Adrenal gland (tissue), 9 donors: ENCODE measurements at regions not wholly inside any gene's neighbourhood (a gene's known extent, or its start where the extent isn't known, plus 50 kb on each side); places are given as distances from the start of the nearest gene placed in this dataset.

Source experiments
- DNase-seq, 7 donors: peaks; one replicate each; pipeline ENCODE4 v3.0.0-alpha.2; 2019 to 2020
- H3K27ac ChIP-seq, 5 donors: fragments of 200-600 bp; sonication (generic) in 4 of 5; 1 replicate in 3 of 5; 2 replicates in 2 of 5; pipeline versions ENCODE4 v1.5.1 to v1.8.0; 2016 to 2020; ENCODE audit warnings: mild to moderate bottlenecking in 1 of 5
- H3K27me3 ChIP-seq: fragments of 200-600 bp; 2 replicates; pipeline ENCODE4 v1.8.0; 2021
- H3K36me3 ChIP-seq, 2 donors: fragments of 200-600 bp; replicated peaks in 1 of 2; 1 replicate in 1 of 2; 2 replicates in 1 of 2; pipeline versions ENCODE4 v1.5.1 to v1.8.0; 2018 to 2022
- H3K4me1 ChIP-seq, 2 donors: fragments of 200-600 bp; replicated peaks in 1 of 2; 1 replicate in 1 of 2; 2 replicates in 1 of 2; pipeline versions ENCODE4 v1.5.1 to v1.8.0; 2018 to 2021
- H3K4me3 ChIP-seq, 4 donors: fragments of 200-600 bp; sonication (generic) in 3 of 4; one replicate each; pipeline ENCODE4 v1.5.1; 2016 to 2018
- H3K9me3 ChIP-seq, 3 donors: fragments of 200-600 bp; sonication (generic) in 1 of 3; replicated peaks in 1 of 3; 1 replicate in 2 of 3; 2 replicates in 1 of 3; pipeline versions ENCODE4 v1.5.1 to v1.8.0; 2016 to 2021
- CTCF ChIP-seq, 6 experiments: fragments of 450-650 bp in 4 of 6; fragments of 200-600 bp in 2 of 6; sonication (generic) in 1 of 6; IDR thresholded peaks; 1 replicate in 5 of 6; 2 replicates in 1 of 6; pipeline versions ENCODE4 v1.5.1 to v1.8.0; 2016 to 2021; ENCODE audit warnings: antibody characterized with exemption in 6 of 6, mild to moderate bottlenecking in 2 of 6, moderate library complexity in 1 of 6
- POLR2A ChIP-seq, 2 donors: fragments of 450-650 bp; IDR thresholded peaks; one replicate each; pipeline ENCODE4 v1.6.1; 2017; ENCODE audit warnings: antibody characterized with exemption in 2 of 2, mild to moderate bottlenecking in 2 of 2, moderate library complexity in 1 of 2
- WGBS, 4 donors: extraction: QIAGEN DNeasy Blood & Tissue Kit in 2 of 4; methylation state at CpG; one replicate each; pipeline versions ENCODE4 v1.1.5 to v1.1.7; 2013 to 2017; 5-methylcytosine and 5-hydroxymethylcytosine counted together
- intact Hi-C, 2 donors: fragments of 100-400 bp; cut with DNase I; formaldehyde crosslinking; loops; one replicate each; pipeline versions ENCODE4 v1.14.1 to v1.15.0; 2022 to 2023
- donor health status: healthy with polysubstance abuse.
- donor health status: Bipolar disorder and iron deficiency.
- donor health status: DM: yes; HTN: yes; CAD: no.
- donor health status: DM: no; HTN: no; CAD: no.
- donor health status: DM: no; HTN: no; CAD: no.

- no peak overlapping the region for H3K27ac ChIP-seq
- no peaks in the 10 kb centered on the region for H3K27me3 ChIP-seq
- H3K36me3 ChIP-seq: no peaks in the 10 kb centered on the region
- DNase-seq: no peak
- TF ChIP-seq CTCF (IDR thresholded peaks at IDR 0.05): no peak
- TF ChIP-seq POLR2A (IDR thresholded peaks at IDR 0.05): no peak
- no peak overlapping the region for H3K4me3 ChIP-seq
- intact Hi-C loops: no loop called here
- H3K4me1 ChIP-seq: no peaks in the 10 kb centered on the region
- no peaks in the 10 kb centered on the region for H3K9me3 ChIP-seq
- WGBS, 4 donors: 61 to 72% (median 67%) methylated on average over 1 of the region's 1 CpG
Measured at GRCh38 chr9:26695298-26695622, 197.3 kb downstream of the CAAP1 start.

GRCh38 chr9:26694381-26695297 lies 198.0 kb downstream of the CAAP1 start:
- WGBS, 4 donors: 65 to 75% (median 71%) methylated on average over 5 of the region's 5 CpGs
- TF ChIP-seq CTCF (IDR thresholded peaks at IDR 0.05) (no peak), POLR2A (IDR thresholded peaks at IDR 0.05) (no peak)
- DNase-seq: no peak
- Histone ChIP-seq H3K4me1 (no peaks in the 10 kb centered on the region), H3K27ac (no peak overlapping the region), H3K9me3 (no peaks in the 10 kb centered on the region), H3K36me3 (no peaks in the 10 kb centered on the region), H3K27me3 (no peaks in the 10 kb centered on the region), H3K4me3 (no peak overlapping the region)
- intact Hi-C loops: no loop called here

- 86 to 94% (median 88%) methylated on average over 6 of the region's 6 CpGs for WGBS, 4 donors
Measured at GRCh38 chr9:26689041-26689440, 203.6 kb downstream of the CAAP1 start.

GRCh38 chr9:26687421-26687820 lies 205.2 kb downstream of the CAAP1 start:
- no peaks in the 10 kb centered on the region for H3K9me3 ChIP-seq
- H3K4me1 ChIP-seq: no peaks in the 10 kb centered on the region
- H3K36me3 ChIP-seq: no peaks in the 10 kb centered on the region
- H3K4me3 ChIP-seq: no peak overlapping the region
- no peak overlapping the region for H3K27ac ChIP-seq
- intact Hi-C loops: no loop called here
- 38 to 42% (median 40%) methylated on average over 2 of the region's 2 CpGs for WGBS, 4 donors
- no peak for DNase-seq
- no peaks in the 10 kb centered on the region for H3K27me3 ChIP-seq
- no peak for TF ChIP-seq CTCF (IDR thresholded peaks at IDR 0.05)

More at GRCh38 chr9:26689041-26689440, 203.6 kb downstream of the CAAP1 start:
- H3K27ac ChIP-seq: no peak overlapping the region
- H3K4me3 ChIP-seq: no peak overlapping the region
- H3K9me3 ChIP-seq: no peaks in the 10 kb centered on the region
- no peak for DNase-seq
- H3K36me3 ChIP-seq: no peaks in the 10 kb centered on the region
- TF ChIP-seq POLR2A (IDR thresholded peaks at IDR 0.05): no peak
- TF ChIP-seq CTCF (IDR thresholded peaks at IDR 0.05): no peak
- intact Hi-C loops: no loop called here
- H3K27me3 ChIP-seq: no peaks in the 10 kb centered on the region
- H3K4me1 ChIP-seq: no peaks in the 10 kb centered on the region
